TTC549 (cell line): ENCODE measurements at regions not wholly inside any gene's neighbourhood (a gene's known extent, or its start where the extent isn't known, plus 50 kb on each side); places are given as distances from the start of the nearest gene placed in this dataset.
"Not testable (repeated sequence)": the region's sequence is repeated elsewhere in the genome, so short reads cannot be mapped to it uniquely, and the experiment has no call there.

Experiments
- FAIRE-seq: peaks from 2 replicates; lab custom pipeline; 2012; peaks lifted over from hg19 to GRCh38; lab: Jason Lieb, UNC

- no peak for FAIRE-seq
Observed at GRCh38 chr1:81252471-81253151, 548.1 kb upstream of the ADGRL2 start.

DNA sequence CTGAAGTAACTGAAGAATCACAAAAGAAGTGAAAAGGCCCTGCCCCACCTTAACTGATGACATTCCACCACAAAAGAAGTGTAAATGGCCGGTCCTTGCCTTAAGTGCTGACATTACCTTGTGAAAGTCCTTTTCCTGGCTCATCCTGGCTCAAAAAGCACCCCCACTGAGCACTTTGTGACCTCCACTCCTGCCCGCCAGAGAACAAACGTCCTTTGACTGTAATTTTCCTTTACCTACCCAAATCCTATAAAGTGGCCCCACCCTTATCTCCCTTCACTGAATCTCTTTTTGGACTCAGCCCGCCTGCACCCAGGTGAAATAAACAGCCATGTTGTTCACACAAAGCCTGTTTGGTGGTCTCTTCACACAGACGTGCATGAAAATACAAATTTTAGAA, 549.9 kb upstream of the ADGRL2 start:
- FAIRE-seq, result not testable (repeated sequence)

DNA sequence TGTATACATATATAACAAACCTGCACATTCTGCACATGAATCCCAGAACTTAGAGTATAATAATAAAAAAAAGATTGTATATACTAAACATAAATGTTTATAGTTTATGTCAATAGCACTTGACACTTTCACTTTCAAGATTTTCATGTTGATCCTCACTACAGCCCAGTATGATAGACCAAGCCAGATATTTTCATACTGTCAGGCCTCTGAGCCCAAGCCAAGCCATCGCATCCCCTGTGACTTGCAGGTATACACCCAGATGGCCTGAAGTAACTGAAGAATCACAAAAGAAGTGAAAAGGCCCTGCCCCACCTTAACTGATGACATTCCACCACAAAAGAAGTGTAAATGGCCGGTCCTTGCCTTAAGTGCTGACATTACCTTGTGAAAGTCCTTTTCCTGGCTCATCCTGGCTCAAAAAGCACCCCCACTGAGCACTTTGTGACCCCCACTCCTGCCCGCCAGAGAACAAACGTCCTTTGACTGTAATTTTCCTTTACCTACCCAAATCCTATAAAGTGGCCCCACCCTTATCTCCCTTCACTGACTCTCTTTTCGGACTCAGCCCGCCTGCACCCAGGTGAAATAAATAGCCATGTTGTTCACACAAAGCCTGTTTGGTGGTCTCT, 555.5 kb upstream of the ADGRL2 start:
- FAIRE-seq, result not testable (repeated sequence)

- FAIRE-seq, result not testable (repeated sequence)
Observed at GRCh38 chr1:81244612-81245011, 556.1 kb upstream of the ADGRL2 start.

DNA sequence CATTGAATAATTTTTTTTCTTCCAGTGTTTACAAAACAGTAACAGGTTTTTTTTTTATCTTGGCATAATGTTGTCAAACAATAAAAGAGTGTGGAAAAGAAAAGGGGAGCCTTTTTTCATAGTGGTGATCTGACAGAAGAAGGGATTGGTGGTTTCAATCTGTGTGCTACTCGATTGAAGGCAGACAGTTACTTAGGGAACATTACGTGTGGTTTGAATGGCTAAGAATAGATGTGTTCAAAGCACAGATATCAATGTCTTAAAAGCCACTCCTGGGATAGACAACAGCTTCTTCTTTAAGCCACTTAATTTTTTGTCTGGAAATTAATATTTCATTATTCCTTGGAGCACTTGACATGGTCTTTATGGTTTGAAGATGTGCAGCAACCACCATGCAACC, 558.6 kb upstream of the ADGRL2 start:
- no peak for FAIRE-seq

DNA sequence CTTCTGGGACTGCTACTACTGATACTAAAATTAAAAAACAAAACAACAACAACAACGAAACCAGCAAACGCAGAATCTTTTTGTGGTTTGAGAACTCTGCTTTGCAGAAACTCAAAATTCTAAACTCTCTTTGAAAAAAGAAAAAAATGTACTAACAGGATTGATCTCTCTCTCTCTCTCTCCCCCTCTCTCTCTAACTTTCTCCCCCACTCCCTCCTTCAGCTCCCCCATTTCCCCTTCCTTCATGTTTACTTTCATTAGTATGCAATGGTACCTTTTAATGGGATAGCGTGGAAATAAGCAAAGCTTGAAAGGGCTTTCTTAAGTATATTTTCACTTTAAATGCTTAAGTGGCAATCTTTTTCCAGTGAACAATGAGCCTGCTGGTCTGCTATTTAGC, 562.6 kb upstream of the ADGRL2 start:
- FAIRE-seq, result no peak

DNA sequence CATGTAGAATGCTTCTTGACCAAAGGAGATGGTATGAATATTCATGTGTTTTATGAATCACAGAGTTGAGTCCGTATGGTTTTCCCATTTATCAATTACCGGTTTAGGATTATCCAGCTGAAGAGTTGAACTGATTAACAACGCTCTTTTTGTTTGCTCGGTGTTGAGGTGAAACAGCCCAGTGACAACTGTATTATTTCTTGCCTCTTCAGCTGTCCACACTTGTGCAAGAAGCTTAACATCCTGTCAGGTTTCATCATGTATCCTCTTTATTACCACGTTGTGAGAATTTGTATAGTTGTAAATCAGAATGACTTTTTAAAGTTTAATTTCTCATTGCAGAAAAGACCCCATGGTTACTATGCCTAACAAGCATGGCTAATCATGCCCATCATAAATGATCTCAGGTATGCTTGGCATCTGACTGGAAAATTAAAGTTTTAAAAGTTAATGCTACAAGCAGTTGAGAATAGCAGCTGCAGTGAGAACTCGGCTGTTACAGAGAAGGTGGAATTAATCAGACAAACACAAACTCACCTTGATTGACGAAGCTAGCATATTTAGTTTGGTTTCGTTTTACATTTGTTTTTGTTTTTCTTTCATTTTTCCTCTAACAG, 563.2 kb upstream of the ADGRL2 start:
- FAIRE-seq, result no peak

- FAIRE-seq, result no peak
Observed at GRCh38 chr1:81234237-81234636, 566.5 kb upstream of the ADGRL2 start.

- no peak for FAIRE-seq
Observed at GRCh38 chr1:81233591-81233990, 567.1 kb upstream of the ADGRL2 start.

GRCh38 chr1:81232420-81232819, 568.3 kb upstream of the ADGRL2 start:
- FAIRE-seq, result no peak

DNA sequence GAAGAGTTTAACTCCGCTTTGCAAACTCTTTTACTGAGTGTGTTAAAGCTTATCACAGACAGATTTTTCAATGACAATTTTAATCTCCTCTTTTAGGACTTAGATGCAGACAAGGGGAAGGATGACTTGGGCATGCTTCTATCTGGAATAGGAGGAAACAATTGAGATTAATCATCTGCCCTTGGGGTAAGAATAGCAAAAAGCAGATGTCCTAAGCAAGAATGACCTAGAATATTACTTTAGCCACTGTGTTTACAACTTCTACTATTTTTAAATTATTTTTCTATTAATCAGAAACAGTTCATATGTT, 569.0 kb upstream of the ADGRL2 start:
- no peak for FAIRE-seq

GRCh38 chr1:81230983-81231728, 569.6 kb upstream of the ADGRL2 start:
- FAIRE-seq, result no peak

DNA sequence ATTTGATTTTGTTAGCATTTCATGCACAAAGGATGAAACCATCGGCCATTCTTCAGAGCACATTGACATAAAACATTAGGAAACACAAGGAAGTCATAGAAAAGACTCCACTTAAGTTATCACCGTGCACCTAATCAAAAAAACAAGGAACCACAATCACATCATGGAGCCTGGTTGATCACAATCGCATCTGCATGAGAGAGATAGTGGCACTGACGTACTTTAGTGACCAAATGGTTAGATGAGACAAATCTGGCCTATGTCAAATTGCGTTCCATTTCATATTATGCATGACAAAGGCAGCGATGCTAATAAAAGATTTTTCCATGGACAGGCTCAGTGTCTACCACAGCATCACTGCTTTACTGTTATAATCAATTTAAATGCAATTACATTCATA, 571.8 kb upstream of the ADGRL2 start:
- FAIRE-seq, result no peak

DNA sequence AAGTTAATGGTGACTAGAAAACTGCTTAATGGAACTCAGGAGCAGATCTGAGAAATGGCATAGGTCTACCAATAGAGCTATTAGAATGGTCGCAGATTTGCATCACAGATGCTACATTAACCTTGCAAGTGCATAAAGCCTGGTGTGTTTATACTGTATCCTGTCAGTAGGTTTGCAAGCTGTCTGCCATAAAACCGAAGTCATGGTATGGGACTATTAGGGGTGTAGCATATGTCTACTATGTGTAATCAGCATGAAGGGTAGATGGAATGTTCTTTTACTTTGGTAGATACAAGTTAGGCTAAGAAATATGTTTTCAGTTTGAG, 574.2 kb upstream of the ADGRL2 start:
- FAIRE-seq, result no peak

DNA sequence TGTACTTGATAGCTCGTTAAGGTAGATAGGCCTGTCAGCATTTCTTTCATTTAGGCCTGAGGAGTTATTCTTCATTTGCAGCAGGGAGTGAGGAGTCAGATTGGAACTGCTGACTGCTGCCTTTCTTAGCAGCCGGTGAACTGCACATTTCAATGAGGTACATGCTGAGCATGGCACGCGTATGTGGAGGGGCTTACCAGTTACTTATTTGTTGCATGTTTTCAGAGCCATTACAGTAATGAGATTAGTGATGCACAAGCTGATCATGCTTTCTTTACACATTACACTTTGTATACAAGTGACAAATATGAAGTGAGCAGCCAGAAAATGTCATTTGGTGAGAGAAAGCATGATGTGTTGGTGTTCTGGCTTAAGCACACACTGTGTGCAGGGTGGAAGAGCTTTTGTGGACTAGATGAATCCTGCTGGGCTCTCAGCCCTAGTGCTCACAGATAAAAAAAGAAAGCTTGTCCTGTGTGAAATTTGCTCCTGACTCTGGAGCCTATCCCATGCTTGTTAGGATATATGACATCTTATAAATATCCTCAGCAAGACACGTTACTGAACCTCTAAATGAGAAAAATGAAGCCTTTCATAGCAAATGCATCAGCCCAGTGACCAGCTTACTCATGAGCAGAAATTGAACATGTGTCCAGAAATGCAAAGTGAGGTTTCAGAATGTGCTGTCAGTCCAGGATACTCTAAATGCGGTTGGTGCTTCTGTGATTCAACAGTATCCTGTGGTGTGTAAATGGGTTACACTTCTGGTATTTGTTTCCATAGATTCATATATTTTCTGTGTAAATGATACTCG, 574.7 kb upstream of the ADGRL2 start:
- no peak for FAIRE-seq

DNA sequence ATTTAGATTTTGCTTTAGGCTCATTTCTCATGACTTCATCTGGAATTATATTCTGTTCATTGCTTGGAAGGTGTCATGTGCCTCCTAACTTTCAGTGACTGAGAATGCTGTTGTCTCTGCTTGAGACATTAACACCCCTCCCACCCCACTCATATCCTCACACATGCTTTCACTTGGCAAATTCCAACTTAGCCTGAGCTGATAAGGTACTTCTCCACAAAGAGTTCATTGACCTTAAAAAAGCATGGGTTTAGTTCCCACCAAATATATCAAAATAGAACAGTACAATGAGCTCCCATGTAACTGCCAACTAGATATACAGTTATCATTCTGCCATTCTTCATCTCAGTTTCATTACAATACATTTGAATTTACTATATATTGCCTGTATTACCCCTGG, 576.5 kb upstream of the ADGRL2 start:
- no peak for FAIRE-seq

DNA sequence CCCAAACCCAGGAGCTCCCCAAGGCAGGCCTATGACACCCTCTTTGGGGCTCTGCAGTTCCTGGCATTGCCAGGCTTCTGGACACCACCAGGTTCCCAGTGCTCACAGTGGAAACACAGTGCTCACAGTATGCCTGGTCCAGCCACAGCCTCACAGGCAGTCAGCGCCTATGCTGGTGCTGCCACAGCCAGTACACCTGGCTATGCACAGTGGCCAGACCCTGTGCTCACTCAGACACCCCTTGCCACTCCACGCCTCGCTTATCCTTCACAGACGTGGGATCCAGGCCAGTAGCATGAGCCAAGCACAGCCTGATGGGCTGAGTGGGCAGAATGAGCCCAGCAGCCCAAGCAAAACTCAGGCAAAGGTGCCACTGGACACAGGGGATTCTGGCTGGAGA, 579.2 kb upstream of the ADGRL2 start:
- FAIRE-seq, result no peak

DNA sequence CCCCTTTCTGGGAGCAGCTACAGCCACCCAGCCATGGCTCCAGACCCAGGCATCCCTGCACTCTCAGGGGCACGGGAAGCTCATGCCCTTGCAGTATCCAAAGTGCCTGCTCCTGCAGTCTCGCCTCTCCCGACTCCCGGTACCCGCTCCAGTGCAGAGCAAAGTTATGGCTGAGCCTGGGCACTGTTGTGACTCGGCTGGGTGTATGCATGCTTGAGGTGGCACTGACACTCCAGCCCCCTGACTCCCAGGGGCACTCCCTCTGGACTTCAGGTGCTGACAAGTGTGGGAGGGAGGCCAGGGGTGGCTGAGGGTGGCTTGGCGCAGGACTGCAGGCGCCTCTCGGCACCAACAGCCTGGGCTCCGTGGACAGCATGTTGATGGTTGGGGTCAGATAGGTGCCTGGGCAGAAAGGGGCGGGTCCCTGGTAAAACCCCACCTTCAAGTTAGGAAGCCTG, 580.1 kb upstream of the ADGRL2 start:
- no peak for FAIRE-seq

GRCh38 chr1:81217058-81217457, 583.7 kb upstream of the ADGRL2 start:
- FAIRE-seq, result no peak

DNA sequence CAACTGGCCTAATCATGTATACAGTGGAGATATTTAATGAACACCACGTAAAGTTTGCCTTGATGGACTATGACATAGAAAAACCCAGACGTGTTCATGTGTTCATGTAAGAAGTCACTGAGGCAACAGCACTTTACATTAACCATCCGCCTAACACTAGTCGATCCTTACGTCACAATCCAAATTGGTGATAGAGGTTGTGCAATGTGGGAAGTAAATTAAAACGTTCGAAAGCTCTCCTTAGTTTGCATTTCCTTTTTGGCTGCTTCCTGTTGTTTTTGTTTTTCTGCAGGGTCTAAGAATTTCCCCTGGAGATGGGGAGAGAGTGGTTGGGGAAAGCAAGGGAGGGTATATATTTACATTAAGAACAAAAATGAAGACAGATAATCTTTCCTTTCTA, 587.5 kb upstream of the ADGRL2 start:
- no peak for FAIRE-seq

DNA sequence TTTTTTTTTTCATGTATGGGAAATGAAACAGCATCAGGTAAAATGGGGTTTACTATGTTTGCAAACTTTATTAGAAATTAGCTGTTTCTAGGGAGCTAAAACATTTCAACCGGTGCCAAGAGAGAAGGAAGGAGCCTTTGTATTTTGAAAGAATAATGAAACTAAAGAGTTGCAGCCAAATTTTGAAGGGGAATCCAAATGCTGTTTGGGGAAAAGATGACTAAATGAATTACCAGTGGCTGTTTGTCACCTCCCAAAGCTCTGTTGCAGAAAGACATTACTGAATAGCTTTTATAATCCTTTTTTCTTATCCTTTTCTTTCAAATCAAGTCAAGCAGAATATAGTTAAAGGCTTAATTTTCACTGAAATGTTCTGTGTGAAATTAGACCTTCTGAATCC, 591.3 kb upstream of the ADGRL2 start:
- no peak for FAIRE-seq

GRCh38 chr1:81208441-81208840, 592.3 kb upstream of the ADGRL2 start:
- FAIRE-seq, result no peak

GRCh38 chr1:81205956-81206355, 594.8 kb upstream of the ADGRL2 start:
- no peak for FAIRE-seq
